Thoracic aorta (tissue), 2 donors: ENCODE measurements at regions not wholly inside any gene's neighbourhood (a gene's known extent, or its start where the extent isn't known, plus 50 kb on each side); places are given as distances from the start of the nearest gene placed in this dataset.

Experiments used
- ATAC-seq: fragments of 150-250 bp; one replicate; pipeline ENCODE4 v1.8.0; 2017; ENCODE audit warnings: low read depth; ENCODE audit not compliant: insufficient number of reproducible peaks, low FRiP score
- DNase-seq: peaks from one replicate; pipeline ENCODE4 v3.0.0-alpha.2; 2020; ENCODE audit warnings: low spot score
- H3K27ac ChIP-seq, 2 donors: fragments of 200-600 bp; sonication (generic); 1 replicate in 1 of 2; 2 replicates in 1 of 2; pipeline ENCODE4 v1.5.1; 2016; ENCODE audit warnings: mild to moderate bottlenecking in 2 of 2, moderate library complexity in 2 of 2
- H3K27me3 ChIP-seq: fragments of 200-600 bp; sonication (generic); replicated peaks from 2 replicates; pipeline ENCODE4 v1.6.0; 2016; ENCODE audit warnings: mild to moderate bottlenecking; ENCODE audit not compliant: insufficient read depth
- H3K36me3 ChIP-seq: fragments of 200-600 bp; sonication (generic); one replicate; pipeline ENCODE4 v1.5.1; 2016
- H3K4me1 ChIP-seq, 2 donors: fragments of 200-600 bp; sonication (generic); 1 replicate in 1 of 2; 2 replicates in 1 of 2; pipeline versions ENCODE4 v1.5.1 to v1.6.0; 2016; ENCODE audit warnings: low read depth in 2 of 2, mild to moderate bottlenecking in 1 of 2; ENCODE audit not compliant: control insufficient read depth in 1 of 2
- H3K4me3 ChIP-seq: fragments of 200-600 bp; sonication (generic); 2 replicates; pipeline ENCODE4 v1.5.1; 2016; ENCODE audit warnings: mild to moderate bottlenecking
- H3K9me3 ChIP-seq: fragments of 200-600 bp; sonication (generic); 2 replicates; pipeline ENCODE4 v1.5.1; 2016
- CTCF ChIP-seq: fragments of 200-600 bp; sonication (generic); IDR thresholded peaks from one replicate; pipeline ENCODE4 v1.5.1; 2019; ENCODE audit warnings: antibody characterized with exemption

GRCh38 chr5:125574491-125575044 is 828.1 kb upstream of the ZNF608 start:
- Histone ChIP-seq H3K36me3 (no peaks in the 10 kb centered on the region), H3K27ac (no peak overlapping the region), H3K9me3 (no peaks in the 10 kb centered on the region), H3K4me3 (no peak overlapping the region), H3K4me1 (peaks cover 14 to 35% of the 10 kb centered on the region in 2 donors), H3K27me3 (no peaks in the 10 kb centered on the region)
- TF ChIP-seq CTCF: no peak
- DNase-seq: no peak
- no peak for ATAC-seq

- no peak for DNase-seq
- TF ChIP-seq CTCF: no peak
- Histone ChIP-seq H3K27ac (no peak overlapping the region), H3K4me3 (peak overlapping the region; percentile 5), H3K9me3 (no peaks in the 10 kb centered on the region), H3K27me3 (no peaks in the 10 kb centered on the region), H3K36me3 (no peaks in the 10 kb centered on the region), H3K4me1 (peaks cover 14 to 35% of the 10 kb centered on the region in 2 donors)
- no peak for ATAC-seq
These were observed 828.9 kb upstream of the ZNF608 start for GRCh38 chr5:125575171-125575890.

GRCh38 chr5:125575891-125576505 is 829.6 kb upstream of the ZNF608 start:
- H3K27me3 ChIP-seq: no peaks in the 10 kb centered on the region
- DNase-seq (no peak), ATAC-seq (no peak)
- peaks cover 14 to 36% of the 10 kb centered on the region in 2 donors for H3K4me1 ChIP-seq
- H3K27ac ChIP-seq: peak overlapping the region; percentile 8 to 47
- peak overlapping the region; percentile 5 for H3K4me3 ChIP-seq
- TF ChIP-seq CTCF: no peak
- no peaks in the 10 kb centered on the region for H3K36me3 ChIP-seq
- no peaks in the 10 kb centered on the region for H3K9me3 ChIP-seq

- H3K27ac ChIP-seq: peak overlapping the region in 1 of 2 donors; percentile 6
- no peaks in the 10 kb centered on the region for H3K36me3 ChIP-seq
- no peak for ATAC-seq
- DNase-seq: no peak
- no peaks in the 10 kb centered on the region for H3K27me3 ChIP-seq
- H3K9me3 ChIP-seq: no peaks in the 10 kb centered on the region
- H3K4me1 ChIP-seq: peaks cover 17 to 44% of the 10 kb centered on the region in 2 donors
- peak overlapping the region; percentile 3 for H3K4me3 ChIP-seq
- no peak for TF ChIP-seq CTCF
These were observed 830.4 kb upstream of the ZNF608 start for GRCh38 chr5:125576822-125577221.

GRCh38 chr5:125578551-125578950 is 832.1 kb upstream of the ZNF608 start:
- H3K36me3 ChIP-seq: no peaks in the 10 kb centered on the region
- TF ChIP-seq CTCF: no peak
- no peaks in the 10 kb centered on the region for H3K27me3 ChIP-seq
- ATAC-seq: no peak
- no peak for DNase-seq
- H3K4me1 ChIP-seq: peaks cover 31 to 60% of the 10 kb centered on the region in 2 donors
- H3K27ac ChIP-seq: no peak overlapping the region
- no peak overlapping the region for H3K4me3 ChIP-seq
- no peaks in the 10 kb centered on the region for H3K9me3 ChIP-seq
